Liver (tissue), 3 donors: ENCODE measurements at regions not wholly inside any gene's neighbourhood (a gene's known extent, or its start where the extent isn't known, plus 50 kb on each side); places are given as distances from the start of the nearest gene placed in this dataset.

Source experiments
- CTCF ChIP-seq: fragments of 150-350 bp; IDR thresholded peaks from 2 replicates; pipeline ENCODE4 v1.5.1; 2017; ENCODE audit warnings: improper control_type of control experiment, low read depth, low read length; ENCODE audit not compliant: missing input control
- EGR1 ChIP-seq, 2 donors: IDR thresholded peaks; 2 replicates each; pipeline ENCODE4 v1.6.1; 2016 to 2018; ENCODE audit warnings: antibody characterized with exemption in 2 of 2, low read depth in 2 of 2
- REST ChIP-seq: IDR thresholded peaks from 2 replicates; pipeline ENCODE4 v1.6.1; 2016; ENCODE audit warnings: antibody characterized with exemption, mild to moderate bottlenecking
- donor health status: healthy.
- donor health status: healthy.

- TF ChIP-seq CTCF (no peak), EGR1 (IDR thresholded peaks at IDR 0.05; ENCODE audit: low read depth in 2 of 2) (no peak), REST (no peak)
These were observed 101.4 kb downstream of the UQCRFS1 start for GRCh38 chr19:29111576-29111975.
